Stimulated activated memory B cell treated with anti-CD40 and anti-IgM and Interleukin-4, amounts not matched to agents 10 μg/mL and 1 μg/mL and 100 μg/mL, for 72 hours (primary cell): ENCODE measurements at regions not wholly inside any gene's neighbourhood (a gene's known extent, or its start where the extent isn't known, plus 50 kb on each side); places are given as distances from the start of the nearest gene placed in this dataset.

Experiments
- ATAC-seq: fragments of 150-1000 bp; cut with Tn5 transposase; 2 replicates; pipeline ENCODE4 v1.10.0; 2021
- H3K27ac Mint-ChIP-seq: one replicate; pipeline ENCODE4 v1.8.0; 2022; ENCODE audit warnings: mild to moderate bottlenecking, mixed read lengths
- H3K27me3 Mint-ChIP-seq: one replicate; pipeline ENCODE4 v1.8.0; 2022; ENCODE audit warnings: mixed read lengths
- H3K36me3 Mint-ChIP-seq: one replicate; pipeline ENCODE4 v1.8.0; 2022; ENCODE audit warnings: mixed read lengths
- H3K4me1 Mint-ChIP-seq: one replicate; pipeline ENCODE4 v1.8.0; 2022; ENCODE audit warnings: mixed read lengths
- H3K4me3 Mint-ChIP-seq: one replicate; pipeline ENCODE4 v1.8.0; 2022; ENCODE audit warnings: mild to moderate bottlenecking, moderate library complexity, mixed read lengths
- H3K9me3 Mint-ChIP-seq: one replicate; pipeline ENCODE4 v1.8.0; 2022; ENCODE audit warnings: mixed read lengths

- no peaks in the 10 kb centered on the region for H3K27me3 Mint-ChIP-seq
- H3K36me3 Mint-ChIP-seq, result no peaks in the 10 kb centered on the region
- no peak overlapping the region for H3K4me3 Mint-ChIP-seq
- no peak overlapping the region for H3K27ac Mint-ChIP-seq
- no peak for ATAC-seq
- H3K9me3 Mint-ChIP-seq, result no peaks in the 10 kb centered on the region
- no peaks in the 10 kb centered on the region for H3K4me1 Mint-ChIP-seq
Observed at GRCh38 chr1:218547957-218548730, 203.0 kb downstream of the TGFB2 start.

GRCh38 chr1:218548764-218549163 lies 203.6 kb downstream of the TGFB2 start:
- ATAC-seq, result no peak
- H3K4me3 Mint-ChIP-seq, result no peak overlapping the region
- no peaks in the 10 kb centered on the region for H3K9me3 Mint-ChIP-seq
- no peak overlapping the region for H3K27ac Mint-ChIP-seq
- no peaks in the 10 kb centered on the region for H3K36me3 Mint-ChIP-seq
- H3K27me3 Mint-ChIP-seq, result no peaks in the 10 kb centered on the region
- H3K4me1 Mint-ChIP-seq, result no peaks in the 10 kb centered on the region

- peaks cover 14% of the 10 kb centered on the region for H3K27me3 Mint-ChIP-seq
- no peaks in the 10 kb centered on the region for H3K9me3 Mint-ChIP-seq
- no peak overlapping the region for H3K27ac Mint-ChIP-seq
- no peak overlapping the region for H3K4me3 Mint-ChIP-seq
- no peak for ATAC-seq
- no peaks in the 10 kb centered on the region for H3K4me1 Mint-ChIP-seq
- no peaks in the 10 kb centered on the region for H3K36me3 Mint-ChIP-seq
Observed at GRCh38 chr1:218553197-218553596, 208.1 kb downstream of the TGFB2 start.

DNA sequence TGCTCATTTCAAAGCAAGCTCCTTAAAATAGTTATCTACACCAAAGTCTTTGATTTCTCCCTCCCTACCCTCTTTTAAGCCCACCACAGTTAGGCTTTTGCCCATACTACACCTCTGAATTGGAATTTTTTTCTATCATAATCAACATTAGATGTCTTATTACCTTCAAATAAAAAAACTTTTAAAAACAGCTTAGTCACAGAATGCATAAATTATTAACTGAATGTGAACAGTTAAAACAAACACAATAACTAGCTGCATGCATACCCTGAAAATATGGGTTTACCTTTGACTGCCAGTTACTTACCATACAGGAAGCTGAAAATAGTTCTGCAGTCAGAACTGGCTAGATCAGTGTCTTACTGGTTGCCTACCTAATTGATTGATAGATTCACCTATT lies 210.9 kb downstream of the TGFB2 start:
- no peaks in the 10 kb centered on the region for H3K4me1 Mint-ChIP-seq
- peaks cover 14% of the 10 kb centered on the region for H3K27me3 Mint-ChIP-seq
- ATAC-seq, result no peak
- no peak overlapping the region for H3K4me3 Mint-ChIP-seq
- no peak overlapping the region for H3K27ac Mint-ChIP-seq
- H3K9me3 Mint-ChIP-seq, result no peaks in the 10 kb centered on the region
- no peaks in the 10 kb centered on the region for H3K36me3 Mint-ChIP-seq

- H3K4me3 Mint-ChIP-seq, result no peak overlapping the region
- no peaks in the 10 kb centered on the region for H3K9me3 Mint-ChIP-seq
- H3K36me3 Mint-ChIP-seq, result no peaks in the 10 kb centered on the region
- H3K27me3 Mint-ChIP-seq, result peaks cover 14% of the 10 kb centered on the region
- H3K27ac Mint-ChIP-seq, result no peak overlapping the region
- ATAC-seq, result no peak
- H3K4me1 Mint-ChIP-seq, result no peaks in the 10 kb centered on the region
Observed at GRCh38 chr1:218557731-218558130, 212.6 kb downstream of the TGFB2 start.

GRCh38 chr1:218558271-218558810 lies 213.2 kb downstream of the TGFB2 start:
- H3K4me1 Mint-ChIP-seq, result no peaks in the 10 kb centered on the region
- peaks cover 14% of the 10 kb centered on the region for H3K27me3 Mint-ChIP-seq
- no peaks in the 10 kb centered on the region for H3K9me3 Mint-ChIP-seq
- no peak for ATAC-seq
- no peak overlapping the region for H3K27ac Mint-ChIP-seq
- H3K4me3 Mint-ChIP-seq, result no peak overlapping the region
- H3K36me3 Mint-ChIP-seq, result no peaks in the 10 kb centered on the region

GRCh38 chr1:218565377-218565776 lies 220.2 kb downstream of the TGFB2 start:
- no peaks in the 10 kb centered on the region for H3K36me3 Mint-ChIP-seq
- no peak overlapping the region for H3K27ac Mint-ChIP-seq
- no peaks in the 10 kb centered on the region for H3K4me1 Mint-ChIP-seq
- H3K4me3 Mint-ChIP-seq, result no peak overlapping the region
- H3K27me3 Mint-ChIP-seq, result no peaks in the 10 kb centered on the region
- no peaks in the 10 kb centered on the region for H3K9me3 Mint-ChIP-seq
- ATAC-seq, result no peak

DNA sequence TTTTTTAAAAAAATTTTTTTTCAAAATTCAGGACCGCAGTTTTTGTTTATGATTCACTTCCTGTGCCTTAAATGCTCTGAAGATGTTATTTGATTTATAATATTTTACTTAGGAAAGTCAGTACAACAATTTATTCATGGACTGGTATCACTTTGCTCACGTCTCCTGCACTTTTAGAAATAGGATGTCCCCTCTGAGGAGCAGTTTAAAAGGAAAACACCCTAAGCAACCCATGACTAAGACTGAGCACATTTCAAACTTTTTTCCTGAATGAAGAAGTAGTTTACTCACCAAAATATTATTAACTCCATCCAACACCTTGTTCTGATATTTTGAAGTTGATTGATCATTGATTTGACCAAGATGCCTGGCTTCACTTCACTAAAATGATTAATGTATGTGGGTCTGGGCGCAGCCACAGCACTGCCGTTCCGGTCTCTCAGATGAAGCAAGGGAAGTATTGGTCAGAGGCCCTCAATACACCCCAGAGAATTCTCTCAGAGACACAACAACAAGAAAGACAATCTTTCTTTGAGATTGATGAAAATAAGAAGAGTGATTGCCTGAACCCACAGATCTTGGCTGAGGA lies 223.9 kb downstream of the TGFB2 start:
- Mint-ChIP-seq H3K27ac (no peak overlapping the region), H3K4me1 (no peaks in the 10 kb centered on the region), H3K36me3 (no peaks in the 10 kb centered on the region), H3K27me3 (no peaks in the 10 kb centered on the region), H3K4me3 (no peak overlapping the region), H3K9me3 (no peaks in the 10 kb centered on the region)
- ATAC-seq, result no peak

DNA sequence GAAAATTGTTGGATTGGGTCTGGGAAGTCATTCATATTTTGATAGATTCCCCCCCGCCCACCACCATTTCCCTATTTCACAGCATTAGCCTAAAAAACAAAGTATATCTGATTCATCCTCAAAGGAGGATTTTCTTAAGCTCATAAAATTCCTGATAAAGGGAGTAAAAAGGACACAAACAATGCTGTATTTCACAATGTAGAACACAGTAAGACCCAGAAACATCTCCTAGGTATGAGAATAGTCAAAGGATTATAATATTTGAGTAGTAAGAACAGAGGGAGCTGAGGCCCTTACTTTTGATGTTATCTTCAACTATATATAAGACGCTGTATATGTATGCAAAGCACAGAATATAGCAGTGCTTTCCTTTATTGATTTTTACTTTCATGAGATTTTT lies 225.3 kb downstream of the TGFB2 start:
- Mint-ChIP-seq H3K4me1 (no peaks in the 10 kb centered on the region), H3K27ac (no peak overlapping the region), H3K9me3 (peaks cover 3% of the 10 kb centered on the region), H3K4me3 (no peak overlapping the region), H3K36me3 (no peaks in the 10 kb centered on the region), H3K27me3 (no peaks in the 10 kb centered on the region)
- no peak for ATAC-seq

- Mint-ChIP-seq H3K36me3 (no peaks in the 10 kb centered on the region), H3K4me1 (no peaks in the 10 kb centered on the region), H3K27me3 (no peaks in the 10 kb centered on the region), H3K4me3 (no peak overlapping the region), H3K27ac (no peak overlapping the region), H3K9me3 (peaks cover 3% of the 10 kb centered on the region)
- ATAC-seq, result no peak
Observed at GRCh38 chr1:218571491-218571890, 226.4 kb downstream of the TGFB2 start.

- Mint-ChIP-seq H3K4me3 (no peak overlapping the region), H3K27me3 (no peaks in the 10 kb centered on the region)
- no peak for ATAC-seq
Observed at GRCh38 chr1:218572050-218572449, 226.9 kb downstream of the TGFB2 start.

GRCh38 chr1:218573925-218574324 lies 228.8 kb downstream of the TGFB2 start:
- no peaks in the 10 kb centered on the region for H3K4me1 Mint-ChIP-seq

More at GRCh38 chr1:218572050-218572449, 226.9 kb downstream of the TGFB2 start:
- Mint-ChIP-seq H3K36me3 (no peaks in the 10 kb centered on the region), H3K4me1 (no peaks in the 10 kb centered on the region), H3K27ac (no peak overlapping the region), H3K9me3 (peaks cover 3% of the 10 kb centered on the region)

GRCh38 chr1:218575079-218575478 lies 229.9 kb downstream of the TGFB2 start:
- ATAC-seq, result no peak
- no peaks in the 10 kb centered on the region for H3K27me3 Mint-ChIP-seq
- no peaks in the 10 kb centered on the region for H3K4me1 Mint-ChIP-seq
- H3K27ac Mint-ChIP-seq, result no peak overlapping the region
- no peak overlapping the region for H3K4me3 Mint-ChIP-seq
- H3K36me3 Mint-ChIP-seq, result no peaks in the 10 kb centered on the region
- peaks cover 3% of the 10 kb centered on the region for H3K9me3 Mint-ChIP-seq

More at GRCh38 chr1:218573925-218574324, 228.8 kb downstream of the TGFB2 start:
- Mint-ChIP-seq H3K27me3 (no peaks in the 10 kb centered on the region), H3K4me3 (no peak overlapping the region), H3K27ac (no peak overlapping the region), H3K9me3 (peaks cover 3% of the 10 kb centered on the region), H3K36me3 (no peaks in the 10 kb centered on the region)
- no peak for ATAC-seq

DNA sequence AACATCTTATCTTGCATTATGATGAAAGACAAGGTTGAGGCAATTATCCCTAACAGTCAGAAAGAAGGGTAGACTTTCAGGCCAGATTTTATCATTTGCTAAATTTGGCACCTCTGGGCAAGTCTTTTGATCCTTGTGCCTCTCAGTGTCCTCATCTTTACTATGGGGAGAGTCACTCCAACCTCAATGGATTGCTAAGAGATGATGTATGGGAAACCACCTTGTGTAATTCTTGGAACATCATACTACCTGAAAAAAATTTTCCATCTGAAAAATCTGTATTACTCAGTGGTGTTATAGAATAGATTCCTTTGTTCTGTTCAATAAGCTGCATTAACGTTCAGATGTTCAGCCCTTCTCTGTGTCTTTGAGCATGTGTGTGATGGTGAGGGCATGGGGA lies 230.7 kb downstream of the TGFB2 start:
- H3K27me3 Mint-ChIP-seq, result no peaks in the 10 kb centered on the region
- no peak for ATAC-seq
- H3K27ac Mint-ChIP-seq, result no peak overlapping the region
- H3K4me3 Mint-ChIP-seq, result no peak overlapping the region
- H3K4me1 Mint-ChIP-seq, result no peaks in the 10 kb centered on the region
- H3K36me3 Mint-ChIP-seq, result no peaks in the 10 kb centered on the region
- H3K9me3 Mint-ChIP-seq, result peaks cover 3% of the 10 kb centered on the region

- Mint-ChIP-seq H3K9me3 (peaks cover 10% of the 10 kb centered on the region), H3K27ac (no peak overlapping the region), H3K4me1 (no peaks in the 10 kb centered on the region), H3K4me3 (no peak overlapping the region), H3K36me3 (no peaks in the 10 kb centered on the region), H3K27me3 (no peaks in the 10 kb centered on the region)
- no peak for ATAC-seq
Observed at GRCh38 chr1:218582646-218583045, 237.5 kb downstream of the TGFB2 start.
